SK-N-DZ (cell line): ENCODE measurements at regions not wholly inside any gene's neighbourhood (a gene's known extent, or its start where the extent isn't known, plus 50 kb on each side); places are given as distances from the start of the nearest gene placed in this dataset.
A peak's percentile ranks its signal among the peaks of the same experiment; 100 is the strongest.

Experiments
- DNase-seq: peaks from one replicate; pipeline ENCODE4 v3.0.0-alpha.2; 2015; ENCODE audit warnings: low spot score

DNA sequence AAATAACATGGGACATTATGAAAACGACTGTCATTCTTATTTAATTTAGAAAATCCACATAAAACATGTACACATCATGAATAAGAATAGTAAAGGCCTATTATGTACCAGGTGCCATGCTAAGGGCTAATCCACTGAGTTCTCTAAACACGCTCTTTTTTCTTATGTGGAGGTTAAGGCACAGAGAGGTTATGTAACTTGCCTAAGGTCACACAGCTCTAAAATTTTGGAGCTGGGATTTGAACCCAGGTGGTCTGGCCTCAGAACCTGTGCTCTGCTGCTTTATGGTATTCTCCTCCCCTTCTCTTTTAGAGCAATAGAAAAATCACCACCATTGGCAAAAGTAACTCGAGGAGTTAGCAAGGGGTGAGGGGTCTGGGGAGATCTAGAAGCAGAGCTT is 156.9 kb upstream of the ZNF536 start:
- no peak for DNase-seq

DNA sequence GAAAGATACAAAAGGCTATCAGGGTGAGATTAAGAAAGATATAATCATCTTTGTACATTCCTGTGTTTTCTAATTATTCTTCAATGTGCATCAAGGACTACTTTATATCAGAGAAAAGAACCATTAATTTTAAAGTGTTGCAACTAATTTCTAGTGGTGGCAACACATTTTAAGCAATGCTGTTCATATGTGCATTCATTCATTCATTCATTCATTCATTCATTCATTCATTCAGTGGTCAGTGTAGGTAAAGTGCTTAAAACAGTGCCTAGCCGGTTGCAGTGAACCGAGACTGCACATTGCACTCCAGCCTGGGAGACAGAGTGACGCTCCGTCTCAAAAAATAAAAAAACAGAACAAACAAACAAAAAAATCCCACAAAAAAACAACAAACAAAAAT is 155.7 kb upstream of the ZNF536 start:
- DNase-seq, result no peak

DNA sequence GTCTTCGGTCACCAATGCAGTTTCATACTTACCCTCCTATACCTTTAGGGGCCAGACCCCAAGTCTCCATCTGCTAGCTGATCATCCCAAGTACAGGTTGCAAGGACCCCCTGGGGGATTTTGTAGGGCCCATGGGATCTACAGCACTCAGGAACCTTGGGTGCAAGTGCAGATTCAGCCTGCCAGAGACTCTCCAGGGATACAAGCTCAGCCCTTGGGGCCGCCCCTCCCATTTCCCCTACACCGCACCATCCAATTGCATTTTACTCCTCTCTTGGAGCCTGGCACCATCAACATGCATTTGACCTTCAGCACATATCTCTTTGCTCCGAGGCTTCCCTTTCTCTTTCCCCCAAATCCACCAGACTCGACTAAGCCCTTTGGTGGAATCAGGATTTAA is 154.7 kb upstream of the ZNF536 start:
- no peak for DNase-seq

DNA sequence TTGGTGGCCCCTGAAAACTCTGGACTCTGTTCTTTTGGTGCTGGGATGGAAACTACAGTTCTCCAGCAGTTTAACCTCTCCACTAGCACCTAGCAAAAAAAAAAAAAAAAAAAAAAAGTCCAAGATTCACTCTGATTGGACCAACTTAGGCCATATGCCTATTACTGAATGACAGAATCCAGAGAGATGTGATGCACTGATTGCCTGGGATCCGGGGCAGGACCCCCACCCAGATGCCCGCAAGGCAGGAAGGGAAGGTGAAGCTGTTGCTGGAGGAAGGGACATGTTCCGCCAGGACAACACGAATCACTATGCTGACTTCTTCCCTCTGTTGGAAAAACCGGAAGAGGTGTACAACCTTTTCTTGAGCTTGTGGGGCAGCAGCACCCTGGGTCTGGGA is 152.5 kb upstream of the ZNF536 start:
- no peak for DNase-seq

DNA sequence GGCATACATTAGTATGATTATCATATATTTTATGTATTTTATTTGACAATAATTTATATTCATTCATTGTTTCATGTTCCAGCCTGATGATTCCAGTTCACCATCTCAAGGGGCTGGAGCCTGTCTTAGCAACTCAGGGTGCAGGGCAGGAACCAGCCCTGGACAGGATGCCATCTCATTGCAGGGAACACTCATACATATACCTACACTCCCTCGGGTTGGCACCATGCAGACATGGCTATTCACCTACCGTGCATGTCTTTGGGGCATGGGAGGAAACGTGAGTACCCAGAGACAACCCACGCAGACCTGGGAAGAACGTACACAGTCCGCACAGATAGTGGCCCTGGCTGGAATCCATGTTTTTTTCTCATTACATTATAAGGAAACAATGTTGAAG is 151.0 kb upstream of the ZNF536 start:
- no peak for DNase-seq

DNA sequence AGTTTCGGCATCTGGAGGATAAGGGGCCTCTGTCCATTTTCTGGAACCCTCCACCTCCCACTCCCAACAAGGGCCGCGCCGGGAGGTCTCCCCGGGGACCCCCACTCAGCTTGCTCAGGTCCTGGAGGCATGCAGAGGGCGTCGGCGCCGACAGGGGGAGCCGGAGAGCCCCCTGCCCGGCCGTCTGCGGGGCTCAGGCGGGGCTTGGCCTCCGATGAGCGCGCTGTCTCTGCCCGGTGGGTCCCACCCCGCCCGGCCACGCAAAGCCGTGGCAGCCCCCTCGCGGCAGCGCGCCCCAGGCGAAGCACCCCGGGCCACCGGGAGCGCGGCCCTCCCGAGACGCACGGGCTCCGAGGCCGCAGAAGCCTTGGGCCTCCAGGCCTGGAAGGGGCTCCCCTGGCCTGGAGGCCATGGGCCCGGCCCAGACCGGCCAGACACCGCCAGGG is 149.7 kb upstream of the ZNF536 start:
- DNase-seq, result no peak

DNA sequence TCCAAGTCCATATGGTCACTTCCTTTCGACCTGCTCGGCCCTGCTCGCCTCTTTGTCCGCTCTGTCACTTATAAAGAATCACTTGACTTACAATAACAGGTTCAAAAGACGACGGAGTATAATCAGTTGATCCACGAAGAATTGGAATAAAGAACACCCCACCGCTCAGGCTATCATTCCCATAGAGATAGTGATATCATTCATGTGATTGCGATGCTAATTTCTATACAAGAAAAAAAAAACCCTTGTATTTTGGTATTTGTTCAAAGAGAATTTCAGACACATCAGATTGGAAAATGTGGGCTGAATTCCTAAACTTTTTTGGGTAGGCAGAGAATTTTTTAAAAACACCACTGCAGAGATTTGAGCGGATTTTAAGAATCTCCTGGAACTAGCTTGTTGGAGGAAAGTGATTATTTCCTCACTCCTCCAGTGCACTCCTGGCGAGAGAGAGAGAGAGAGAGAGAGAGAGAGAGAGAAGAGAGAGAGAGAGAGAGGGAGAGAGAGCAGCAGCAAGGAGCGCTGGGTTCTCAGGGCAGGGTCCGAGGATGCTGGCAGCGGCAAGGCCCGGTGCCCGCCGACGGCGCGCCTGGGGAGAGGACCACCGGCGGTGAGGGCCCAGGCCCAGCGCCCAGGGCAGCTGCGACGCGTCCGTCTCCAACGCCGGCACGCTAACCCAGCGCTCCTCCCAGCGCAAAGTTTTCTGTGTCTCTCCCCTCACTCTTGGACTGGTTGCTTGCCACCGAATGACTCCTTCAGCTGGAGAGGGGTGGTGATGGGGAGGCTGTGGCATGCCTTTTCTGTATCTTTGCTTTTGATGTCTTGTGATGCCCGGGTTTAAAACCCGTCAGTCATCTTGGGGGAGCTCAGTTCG is 149.0 kb upstream of the ZNF536 start:
- no peak for DNase-seq

DNA sequence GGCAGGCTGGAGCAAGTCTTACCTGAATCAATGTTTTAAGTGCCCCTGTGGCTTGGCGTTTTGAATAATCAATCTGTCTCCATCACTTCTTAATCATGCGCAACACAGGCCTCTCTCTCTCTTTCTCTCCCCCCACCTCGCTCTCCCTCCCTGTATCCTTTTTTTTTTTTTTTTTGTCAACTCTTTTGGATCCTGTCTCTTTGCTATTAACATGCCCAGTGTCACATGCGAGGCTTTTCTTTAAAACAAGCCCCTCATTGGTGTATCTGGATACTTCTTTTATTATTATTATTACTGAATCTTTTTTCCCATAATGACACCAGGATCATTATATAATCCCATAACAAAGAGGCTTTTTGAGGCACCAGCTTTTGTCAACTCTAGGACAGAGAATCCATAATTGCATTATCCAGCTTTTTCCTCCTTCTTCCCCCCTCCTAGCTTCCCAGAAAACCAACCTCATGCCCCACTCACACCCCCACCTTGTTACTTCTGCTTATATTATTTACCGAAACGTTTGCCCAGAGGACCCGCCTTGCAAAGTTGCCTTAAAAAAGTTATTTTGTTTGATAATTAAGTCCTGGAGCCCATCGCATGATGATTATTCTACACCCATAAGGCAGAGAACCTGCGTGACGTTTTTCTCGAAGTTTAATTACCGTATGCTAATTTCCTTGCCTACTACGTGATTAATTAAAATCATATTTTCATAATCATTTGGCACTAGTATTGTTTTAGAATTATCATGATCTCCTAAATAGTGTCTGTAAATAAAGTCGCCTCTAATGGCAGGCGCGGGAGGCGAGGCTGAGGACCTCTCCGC is 148.1 kb upstream of the ZNF536 start:
- DNase-seq, result no peak

DNA sequence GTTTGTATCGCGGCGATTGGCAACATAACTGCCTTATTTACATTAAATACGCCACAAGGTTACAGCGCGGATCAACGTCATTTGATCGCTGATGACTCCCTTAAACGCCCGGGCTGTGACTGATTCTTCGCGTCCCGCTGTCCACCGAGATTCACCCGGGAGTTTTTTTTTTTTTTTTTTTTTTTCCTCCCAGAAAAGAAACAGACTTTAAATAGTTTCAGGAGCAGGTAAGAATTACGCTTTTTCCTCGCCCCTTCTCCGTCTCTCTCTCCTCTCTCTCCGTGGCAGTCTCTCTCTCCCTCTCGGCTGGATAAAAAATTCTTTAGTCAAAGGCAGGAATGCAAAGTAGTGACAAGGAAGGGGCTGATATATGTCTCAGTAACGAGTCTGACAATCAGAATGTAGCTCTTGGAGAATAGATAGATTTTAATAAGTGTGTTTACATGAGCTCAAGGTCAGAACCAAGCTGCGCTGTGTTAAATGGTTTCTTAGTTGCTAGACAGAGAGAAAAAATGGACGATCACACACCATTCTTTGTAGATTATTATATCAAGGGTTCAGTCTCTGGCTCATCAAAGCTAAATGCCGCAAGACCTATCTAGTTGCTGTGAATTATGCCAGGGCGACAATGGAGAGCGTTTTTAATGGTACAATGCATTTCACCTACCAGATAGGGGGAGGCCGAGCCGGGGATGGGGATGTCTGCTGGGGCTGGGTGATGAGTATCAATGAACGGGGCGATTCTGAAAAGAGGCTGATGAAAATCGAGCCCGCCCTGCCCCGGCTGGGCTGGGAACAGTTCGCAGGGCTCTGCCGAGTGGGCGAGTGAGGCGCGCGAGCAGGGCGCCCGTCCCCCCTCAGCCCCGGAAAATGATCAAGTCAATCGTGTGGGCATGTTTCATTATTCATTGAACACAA is 147.2 kb upstream of the ZNF536 start:
- no peak for DNase-seq

DNA sequence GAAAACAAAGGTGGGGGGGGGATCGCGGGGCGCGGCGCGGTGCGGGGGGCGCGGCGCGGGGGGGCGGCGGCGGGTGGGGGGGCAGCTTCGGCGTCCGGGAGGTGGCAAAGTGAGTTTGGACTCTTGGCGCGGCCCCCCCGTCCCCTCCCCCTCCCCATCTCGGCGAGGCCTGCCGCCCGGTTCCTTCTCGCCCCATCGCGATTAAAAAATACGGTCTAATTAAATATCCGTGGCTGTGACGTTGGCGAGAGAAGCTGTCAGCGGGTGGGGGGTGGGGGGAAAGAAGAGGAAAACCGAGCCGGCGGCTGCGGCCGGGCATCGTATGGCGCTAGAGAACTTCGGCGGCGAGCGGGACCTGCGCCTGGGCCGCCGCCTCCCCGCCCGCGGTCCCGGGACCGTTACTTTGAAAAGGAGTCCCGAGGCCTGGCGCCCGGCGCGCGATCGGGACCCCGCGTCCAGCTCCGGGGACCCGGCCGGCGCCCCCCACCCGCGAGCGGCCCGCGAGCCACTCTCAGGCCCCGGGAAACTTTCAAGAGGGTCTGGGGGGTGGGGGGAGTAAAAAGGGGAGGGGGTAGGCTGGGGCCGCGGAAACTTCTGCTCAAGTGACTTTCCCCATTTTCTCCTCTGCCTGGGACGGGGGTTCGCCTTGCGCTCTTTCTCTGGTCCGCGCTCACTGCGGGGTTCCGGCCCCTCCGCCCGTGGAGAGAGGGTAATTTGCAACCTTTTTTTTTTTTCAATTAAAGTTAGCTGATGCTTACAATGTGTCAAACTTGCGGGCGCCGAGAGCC is 146.3 kb upstream of the ZNF536 start:
- no peak for DNase-seq

DNA sequence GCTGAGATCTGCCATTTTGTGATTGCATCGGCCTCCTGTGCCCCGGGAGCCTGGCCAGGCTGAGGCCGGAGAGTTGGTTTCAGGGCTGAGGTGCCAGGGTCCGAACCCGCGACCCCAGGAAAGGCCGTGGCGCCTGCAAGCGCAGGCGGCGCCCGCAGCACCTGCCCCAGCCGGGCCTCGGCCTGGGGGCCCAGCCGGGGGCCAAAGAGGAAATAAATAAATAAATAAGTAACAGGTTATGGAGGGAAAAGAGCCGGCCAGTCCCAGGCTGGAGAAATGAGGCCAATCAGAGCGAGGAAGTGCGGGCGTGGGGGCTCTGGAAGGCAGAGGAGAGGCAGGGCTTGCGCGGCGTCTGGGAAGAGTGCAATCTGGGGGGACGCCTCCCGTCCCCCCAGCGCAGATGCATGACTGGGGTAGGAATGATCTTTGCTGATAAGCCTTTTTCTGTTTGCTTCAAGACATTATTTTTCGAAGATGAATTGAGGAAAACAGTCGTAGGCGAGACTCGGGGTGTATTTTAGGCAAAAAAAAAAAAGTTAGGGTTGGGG is 145.6 kb upstream of the ZNF536 start:
- DNase-seq, result no peak

DNA sequence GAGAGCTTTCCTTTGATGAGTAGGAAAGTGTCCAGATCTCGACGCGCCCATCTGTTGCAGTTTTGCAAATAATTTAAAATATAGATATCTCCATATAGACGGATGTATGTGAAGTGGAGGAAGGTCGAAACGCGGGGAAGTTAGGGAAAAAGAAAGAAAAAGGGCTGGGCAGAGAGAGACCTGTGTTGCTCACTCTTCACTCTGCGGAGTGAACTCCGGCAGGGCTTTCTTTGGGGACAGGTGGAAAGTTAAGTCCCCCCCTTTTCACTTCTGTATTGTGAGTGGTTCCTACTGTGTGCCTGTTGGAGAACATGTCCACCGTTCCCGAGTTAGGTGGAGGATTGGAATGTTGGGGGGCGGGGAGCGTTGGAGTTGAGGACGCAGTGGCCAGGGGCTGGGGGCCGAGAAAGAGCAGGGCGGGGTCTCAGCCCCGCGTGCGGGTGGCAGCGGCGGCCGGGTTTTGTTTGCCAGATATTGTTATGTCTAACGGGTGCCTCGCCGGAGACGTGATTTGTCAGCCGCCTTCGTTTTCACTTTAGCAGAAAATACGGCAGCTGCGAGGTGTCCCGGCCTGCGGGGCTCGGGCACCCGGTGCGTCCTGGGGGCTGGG is 145.1 kb upstream of the ZNF536 start:
- no peak for DNase-seq

DNA sequence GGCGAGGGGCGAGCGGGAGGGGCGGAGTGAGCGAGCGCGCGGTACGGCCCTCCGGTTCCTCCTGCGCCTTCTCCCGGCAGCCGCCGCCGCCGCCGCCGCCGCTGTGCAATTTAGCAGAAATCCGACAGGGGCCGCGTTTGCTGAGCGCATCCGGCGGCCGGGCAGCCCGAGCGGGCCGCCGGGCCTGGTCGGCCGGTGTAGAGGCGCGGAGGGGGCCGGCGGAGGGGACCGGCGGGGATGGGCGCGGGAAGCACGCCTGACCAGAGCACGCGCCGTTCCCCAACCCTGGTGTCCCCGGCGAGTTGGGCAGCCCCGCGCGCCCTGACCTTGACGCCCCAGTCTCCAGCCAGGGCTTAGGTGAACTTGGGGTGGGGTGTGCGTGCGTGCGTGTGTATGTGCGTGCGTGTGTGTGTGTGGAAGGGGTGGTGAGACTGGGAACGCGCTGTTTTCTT is 144.5 kb upstream of the ZNF536 start:
- peak; percentile 37 for DNase-seq

DNA sequence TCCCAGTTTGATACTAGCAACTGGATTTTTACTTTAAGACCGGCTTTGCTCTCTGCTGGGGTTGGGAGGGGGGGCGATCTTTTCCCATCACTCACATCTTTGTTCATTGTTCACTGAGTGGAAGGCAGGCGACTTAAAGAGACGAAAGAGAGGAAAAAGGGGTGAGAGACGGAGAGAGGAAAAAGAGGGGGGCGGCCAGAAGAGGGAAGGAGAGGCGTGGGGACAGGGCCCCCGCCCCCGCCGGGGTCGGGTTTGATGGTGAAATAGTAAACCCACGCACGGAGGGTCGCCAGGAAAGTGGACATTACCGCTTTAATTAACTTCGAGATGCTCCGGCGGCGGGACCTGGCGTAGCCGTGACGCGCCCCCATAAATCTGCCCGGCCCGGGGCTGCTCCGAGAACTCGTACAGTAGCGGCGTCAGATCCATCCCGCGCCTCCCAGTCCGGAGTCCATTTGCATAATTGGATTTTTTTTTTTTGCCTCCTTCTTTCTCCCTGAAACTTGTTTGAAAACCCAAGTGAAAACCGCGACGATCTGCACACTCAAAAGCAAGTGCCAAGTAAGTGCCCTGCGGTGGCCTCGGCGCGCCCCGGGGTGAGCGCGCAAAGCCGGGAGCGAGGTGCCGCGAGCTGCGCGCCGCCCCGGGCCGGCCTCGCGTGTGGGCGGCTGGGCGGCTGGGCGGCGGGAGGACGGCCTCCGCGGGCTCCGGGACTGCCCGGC is 143.9 kb upstream of the ZNF536 start:
- DNase-seq, result no peak

DNA sequence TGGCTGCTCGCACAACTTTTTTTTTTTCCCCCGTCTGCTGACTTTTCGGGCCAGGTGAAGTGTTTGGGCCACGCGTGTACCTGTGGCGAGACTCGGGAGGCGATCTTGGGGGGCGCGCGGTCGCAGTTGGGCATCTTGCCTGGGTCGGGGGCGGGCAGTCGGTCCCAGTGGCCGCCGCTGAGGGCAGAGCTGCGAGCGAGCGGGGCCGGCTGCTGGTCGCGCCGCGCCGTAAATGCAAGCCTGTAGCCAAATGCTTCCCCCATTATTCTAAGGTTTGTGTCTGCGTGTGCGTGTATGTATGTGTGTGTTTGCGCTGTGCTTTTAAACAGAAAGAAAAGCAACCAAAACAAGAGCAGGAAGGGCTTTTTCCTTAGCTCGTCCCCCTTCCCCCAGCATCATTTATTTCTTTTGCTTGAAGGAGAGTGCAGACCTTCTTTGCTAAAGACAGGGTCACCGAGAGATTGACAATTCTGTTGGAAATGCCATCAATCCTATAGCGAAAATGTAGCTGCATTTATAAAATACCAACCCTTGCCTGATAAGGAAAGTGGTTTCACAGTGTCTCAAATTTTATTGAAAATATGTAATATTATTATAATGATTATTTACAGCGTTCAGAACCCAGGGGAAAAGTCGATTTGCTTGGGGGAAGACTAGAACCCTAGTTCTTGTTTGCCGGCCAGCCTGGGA is 143.2 kb upstream of the ZNF536 start:
- DNase-seq, result no peak

DNA sequence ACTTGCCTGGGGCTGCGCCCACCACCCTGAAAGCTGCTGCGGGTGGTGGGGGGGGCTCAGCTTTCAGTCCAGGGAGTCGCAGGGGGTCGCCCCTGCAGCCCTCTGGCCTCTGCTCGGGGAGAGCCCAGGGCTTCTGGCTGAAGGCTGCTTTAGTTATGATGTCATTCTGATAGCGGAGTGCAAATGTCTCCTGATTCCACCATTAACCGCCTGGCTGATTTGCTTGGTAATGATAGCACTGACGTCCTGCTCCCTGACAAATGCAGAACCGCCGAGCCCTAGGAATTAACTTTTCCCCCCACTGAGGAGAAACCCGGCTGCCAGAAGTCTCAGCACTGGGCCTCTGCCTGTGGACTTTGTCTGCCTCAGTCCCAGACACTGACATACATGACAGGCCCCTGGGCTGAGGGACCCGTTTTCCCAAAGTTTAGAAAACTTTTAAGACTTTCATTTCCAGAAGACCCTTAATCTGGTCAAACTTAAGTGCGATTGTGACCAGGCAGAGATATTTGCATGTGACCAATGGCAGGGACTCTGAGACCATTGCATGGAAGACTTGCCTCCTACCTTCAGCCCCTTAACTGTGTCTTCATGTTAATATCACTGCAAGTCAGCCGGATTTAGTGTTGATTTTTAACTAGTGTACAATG is 142.5 kb upstream of the ZNF536 start:
- DNase-seq, result no peak

DNA sequence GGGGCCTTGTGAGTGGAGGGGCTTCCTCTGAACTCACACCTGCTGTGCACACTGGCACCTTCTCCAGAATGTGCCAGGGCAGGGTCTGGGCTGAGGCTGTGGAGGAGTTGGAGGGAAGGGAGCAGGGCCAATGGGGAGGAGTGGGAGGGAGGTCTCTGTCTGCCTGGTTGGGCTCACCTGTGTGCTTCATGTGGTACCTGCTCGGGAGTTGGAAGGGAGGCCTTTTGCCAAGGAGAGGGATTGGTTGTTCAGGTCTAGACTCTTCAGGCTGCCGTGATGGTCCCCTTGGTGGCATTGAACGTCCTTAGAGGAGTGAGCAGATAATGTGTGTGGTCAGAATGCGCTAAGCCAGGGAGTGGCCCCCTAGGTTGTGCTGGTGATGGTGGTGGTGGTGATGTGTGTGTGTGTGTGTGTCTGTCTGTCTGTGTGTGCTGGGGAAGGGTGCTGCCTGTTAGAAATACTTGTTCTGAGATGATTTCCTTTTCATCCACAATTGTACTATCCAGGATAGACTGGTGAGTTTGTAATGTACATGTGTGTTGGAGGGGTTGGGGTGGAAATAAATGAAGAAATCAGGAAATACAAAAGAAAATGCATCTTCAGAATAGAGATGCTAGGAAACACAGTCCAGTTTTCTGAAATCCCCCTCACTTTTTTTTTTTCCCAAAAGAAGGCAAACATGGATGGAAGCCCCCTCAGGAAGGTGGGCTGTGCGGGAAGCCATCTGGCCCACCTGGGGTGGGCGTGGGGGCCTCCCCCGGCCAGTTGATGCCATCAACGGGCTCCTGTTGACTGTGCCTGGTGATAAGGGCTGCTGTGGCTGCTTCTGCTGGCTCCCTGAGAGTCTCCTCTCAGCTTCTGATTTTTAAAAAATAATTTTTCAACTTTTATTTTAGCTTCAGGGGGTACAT is 140.5 kb upstream of the ZNF536 start:
- no peak for DNase-seq
